ENCODE measurements at regions not wholly inside any gene's neighbourhood (a gene's known extent, or its start where the extent isn't known, plus 50 kb on each side); places are given as distances from the start of the nearest gene placed in this dataset.

DNA sequence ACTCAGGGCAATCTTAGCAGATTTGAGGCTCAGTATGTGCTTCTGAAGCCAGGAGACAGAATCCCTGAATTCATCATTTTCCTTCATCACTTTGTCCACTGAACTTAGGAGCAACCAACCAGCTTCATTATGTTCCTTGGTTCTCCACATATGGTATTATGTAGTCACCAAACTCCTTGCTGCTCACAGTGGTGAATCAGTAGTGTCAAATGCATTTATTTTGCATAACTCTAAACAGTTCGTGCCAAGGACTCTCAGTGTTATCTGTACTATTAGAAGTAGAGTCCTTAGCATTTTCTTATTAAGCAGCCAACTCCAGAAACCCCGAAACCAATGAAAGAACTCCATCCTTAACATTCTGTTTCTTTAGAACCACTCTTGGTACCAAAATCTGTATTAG is 466.9 kb upstream of the RGS6 start:
- DNase-seq (ENCODE audit: low read depth, low spot score) = no peak

DNA sequence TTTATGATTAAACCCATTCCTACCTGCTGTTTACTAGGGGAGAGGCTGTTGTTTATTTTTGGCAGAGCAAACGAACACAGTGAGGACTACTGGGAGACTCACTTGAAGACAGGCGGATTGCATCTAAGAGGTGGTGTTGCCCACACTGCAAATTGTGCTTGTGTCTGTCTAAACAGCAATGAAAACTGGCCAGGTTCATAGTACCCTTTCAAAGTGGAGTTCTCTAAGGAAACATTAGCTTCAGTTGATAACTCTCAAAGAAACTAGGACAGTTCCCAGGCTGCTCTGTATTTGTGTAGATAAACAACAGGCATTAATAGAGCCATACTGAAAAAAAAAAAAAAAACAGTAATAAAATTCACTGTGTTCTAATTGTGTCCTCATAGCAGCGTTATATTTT is 466.0 kb upstream of the RGS6 start:
- no peak for DNase-seq (ENCODE audit: low read depth, low spot score)

DNA sequence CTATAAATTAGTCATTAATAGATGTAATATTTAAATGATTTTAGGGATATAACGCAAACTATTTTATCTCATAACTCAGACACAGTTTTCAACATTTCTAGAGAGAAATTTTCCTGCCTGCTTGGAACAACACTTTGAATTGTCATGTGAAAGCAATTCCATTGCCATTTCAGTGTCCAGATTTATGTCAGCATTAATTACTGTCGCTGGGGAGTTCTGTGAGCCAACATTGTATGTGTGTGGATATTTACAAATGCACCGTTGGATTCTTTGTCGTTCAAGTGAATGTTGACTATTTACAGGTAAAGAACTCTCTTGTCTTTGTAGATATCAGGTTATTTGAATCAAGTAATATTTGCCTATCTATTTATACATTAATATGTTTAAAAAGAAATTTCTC is 465.3 kb upstream of the RGS6 start:
- no peak for DNase-seq (ENCODE audit: low read depth, low spot score)

DNA sequence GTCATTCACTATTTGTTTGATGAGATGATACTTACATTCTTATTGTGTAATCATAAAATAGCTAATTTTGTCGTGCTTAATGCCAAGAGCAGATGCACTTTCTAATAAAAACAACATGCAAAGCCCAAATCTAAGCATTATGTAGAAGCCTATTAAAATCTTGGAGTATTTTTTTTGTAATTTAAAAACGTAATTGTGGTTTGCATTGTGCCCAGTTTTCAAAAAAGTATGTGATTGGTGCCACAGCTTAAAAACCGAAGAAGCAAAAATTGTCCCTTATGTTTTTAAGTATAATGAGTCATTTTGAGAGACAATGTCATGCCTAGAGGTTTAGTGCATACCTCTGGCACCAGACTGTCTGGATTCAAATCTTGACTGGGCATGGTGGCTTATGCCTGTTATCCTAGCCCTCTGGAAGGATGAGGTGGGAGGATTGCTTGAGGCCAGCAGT is 464.8 kb upstream of the RGS6 start:
- DNase-seq (ENCODE audit: low read depth, low spot score) = no peak

DNA sequence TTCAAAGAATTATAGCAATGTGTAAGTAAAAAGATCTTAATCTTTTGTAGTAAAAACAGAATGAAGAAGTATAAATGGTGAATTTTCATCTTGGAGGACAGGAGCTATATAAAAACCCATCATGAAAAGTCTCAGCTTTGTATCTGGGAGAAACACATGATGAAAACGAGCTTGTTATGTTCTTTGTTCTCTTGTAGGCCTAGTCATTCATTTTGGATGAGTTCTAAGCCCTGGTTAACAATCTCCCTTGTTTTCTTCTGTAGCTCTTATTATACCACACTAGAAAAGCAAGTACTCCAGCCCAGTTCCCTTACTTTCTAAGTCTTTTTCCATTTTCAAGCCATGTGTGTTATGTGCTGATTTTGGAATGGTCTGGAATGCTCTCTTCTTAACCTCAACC is 463.5 kb upstream of the RGS6 start:
- no peak for DNase-seq (ENCODE audit: low read depth, low spot score)

DNA sequence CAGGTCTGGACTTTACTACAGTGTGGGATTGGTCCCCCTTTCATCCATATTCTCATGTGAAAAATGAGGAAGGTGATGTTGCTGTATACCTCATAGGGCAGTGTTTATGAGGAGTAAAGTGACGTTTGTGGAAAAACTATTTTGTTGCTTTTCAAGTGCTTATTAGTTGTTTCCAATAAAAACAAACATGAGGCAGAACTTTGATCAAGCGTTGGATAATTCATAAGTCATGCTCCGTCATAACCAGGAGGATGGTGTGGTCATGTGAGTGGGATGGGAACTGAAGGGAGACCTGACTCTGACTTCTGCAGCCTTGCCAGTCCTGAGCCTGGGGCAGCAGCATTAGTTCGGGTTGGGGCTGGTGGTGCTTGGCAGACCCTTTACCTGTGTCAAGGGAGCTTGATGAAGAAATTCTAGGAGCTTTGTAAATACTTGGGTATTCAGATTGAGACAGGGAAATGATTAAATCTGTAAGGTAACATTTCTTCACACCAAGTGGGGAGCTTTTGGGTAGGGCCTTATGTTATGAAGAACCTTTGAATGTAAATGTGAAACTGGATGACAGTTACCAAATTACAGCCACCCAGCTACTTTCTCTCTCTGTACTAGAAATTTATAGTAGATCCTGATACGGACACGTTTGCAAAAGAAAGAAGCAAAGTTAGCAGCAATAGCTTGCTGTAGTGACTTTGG is 462.4 kb upstream of the RGS6 start:
- no peak for DNase-seq (ENCODE audit: low read depth, low spot score)

DNA sequence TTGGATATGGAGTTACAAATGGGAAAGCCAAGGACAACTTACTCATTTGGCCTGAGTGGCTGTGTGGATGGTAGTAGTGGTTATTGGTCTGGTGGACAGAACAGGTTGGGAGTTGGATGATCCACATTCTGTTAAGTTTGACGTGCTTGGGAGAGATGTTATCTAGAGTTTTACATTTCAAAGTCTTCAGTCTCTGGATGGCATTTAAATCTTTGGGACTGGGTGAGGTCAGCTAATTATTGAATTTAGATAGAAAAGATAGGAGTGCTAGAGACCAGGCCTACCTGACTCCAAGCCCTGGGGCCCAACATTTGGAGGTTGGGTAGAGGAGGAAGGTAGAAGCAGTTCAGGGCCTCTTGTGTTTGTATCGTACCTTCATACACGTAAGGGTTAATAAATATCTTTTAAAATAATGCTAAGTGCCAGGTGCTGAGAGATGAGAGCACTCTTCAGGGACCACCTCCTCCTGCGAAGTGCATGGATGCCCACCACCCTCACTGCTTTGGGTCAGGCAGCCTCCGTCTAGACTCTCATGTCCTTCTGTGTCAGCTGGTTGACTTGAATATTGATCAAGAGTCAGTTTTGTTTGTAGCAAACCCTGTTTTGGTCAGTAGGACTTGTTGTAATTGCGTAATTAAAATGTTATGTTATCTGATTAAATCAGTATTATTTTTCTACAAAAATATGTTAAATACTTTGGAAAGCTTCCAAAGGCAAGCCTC is 460.4 kb upstream of the RGS6 start:
- no peak for DNase-seq (ENCODE audit: low read depth, low spot score)

DNA sequence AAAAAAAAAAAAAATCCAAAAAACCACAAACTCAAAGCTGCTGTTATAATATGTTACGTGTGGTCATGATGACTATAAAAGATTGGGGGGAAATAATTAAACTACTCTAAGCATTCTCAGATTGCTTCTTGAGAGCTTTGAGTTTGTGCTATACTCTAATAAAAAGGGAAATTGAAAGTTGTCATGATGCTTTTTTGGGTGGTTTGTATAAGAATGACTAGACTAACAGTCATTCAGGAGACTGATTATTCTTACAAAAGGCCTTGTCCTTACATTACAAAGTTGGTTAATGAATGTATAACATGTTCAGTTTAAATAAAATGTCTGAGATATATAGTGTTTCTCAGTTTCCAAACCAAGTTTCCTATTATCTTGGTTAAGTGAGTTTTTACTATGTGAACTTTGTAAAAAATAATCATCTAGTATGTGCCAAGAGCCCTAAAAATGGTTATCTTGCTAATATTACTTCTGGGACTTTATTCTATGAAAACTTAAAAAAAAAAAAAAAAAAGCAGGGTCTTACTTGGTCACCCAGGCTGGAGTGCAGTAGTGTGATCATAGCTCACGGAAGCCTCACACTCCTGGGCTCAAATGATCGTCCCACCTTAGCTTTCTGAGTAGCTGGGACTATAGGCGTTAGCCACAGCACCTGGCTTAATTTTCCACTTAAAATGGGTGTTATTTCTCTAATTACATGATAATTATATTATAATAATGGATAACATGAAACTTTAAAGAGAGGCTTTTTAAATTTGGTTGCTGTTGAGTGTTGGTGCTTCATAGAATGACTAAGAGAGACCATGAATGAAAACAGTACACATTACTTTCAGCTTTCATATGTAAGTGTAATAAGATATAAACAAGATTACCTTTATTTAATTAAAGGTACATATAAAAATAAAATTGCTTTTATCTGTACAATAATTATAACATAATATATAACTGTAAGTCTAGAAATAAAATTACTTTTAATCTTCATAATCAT is 459.6 kb upstream of the RGS6 start:
- DNase-seq (ENCODE audit: low read depth, low spot score) = no peak

DNA sequence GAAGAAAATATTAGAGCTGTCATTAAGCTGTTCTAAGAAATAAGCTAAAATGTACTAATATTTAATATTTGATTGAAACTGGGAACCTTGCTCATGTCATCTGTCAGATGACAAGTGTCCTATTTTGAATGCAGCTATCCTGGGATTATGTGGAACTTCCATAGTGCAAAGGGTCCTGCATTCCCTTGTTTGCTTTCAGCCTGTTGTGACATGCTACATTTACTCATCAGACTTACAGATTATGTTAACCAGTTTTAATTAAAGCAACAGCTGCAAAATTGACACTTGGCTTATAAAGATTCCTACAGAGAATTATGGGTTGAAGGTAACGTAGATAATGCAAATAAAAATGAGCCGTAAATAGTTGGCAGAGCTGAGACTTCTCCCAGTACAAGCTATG is 458.4 kb upstream of the RGS6 start:
- no peak for DNase-seq (ENCODE audit: low read depth, low spot score)

DNA sequence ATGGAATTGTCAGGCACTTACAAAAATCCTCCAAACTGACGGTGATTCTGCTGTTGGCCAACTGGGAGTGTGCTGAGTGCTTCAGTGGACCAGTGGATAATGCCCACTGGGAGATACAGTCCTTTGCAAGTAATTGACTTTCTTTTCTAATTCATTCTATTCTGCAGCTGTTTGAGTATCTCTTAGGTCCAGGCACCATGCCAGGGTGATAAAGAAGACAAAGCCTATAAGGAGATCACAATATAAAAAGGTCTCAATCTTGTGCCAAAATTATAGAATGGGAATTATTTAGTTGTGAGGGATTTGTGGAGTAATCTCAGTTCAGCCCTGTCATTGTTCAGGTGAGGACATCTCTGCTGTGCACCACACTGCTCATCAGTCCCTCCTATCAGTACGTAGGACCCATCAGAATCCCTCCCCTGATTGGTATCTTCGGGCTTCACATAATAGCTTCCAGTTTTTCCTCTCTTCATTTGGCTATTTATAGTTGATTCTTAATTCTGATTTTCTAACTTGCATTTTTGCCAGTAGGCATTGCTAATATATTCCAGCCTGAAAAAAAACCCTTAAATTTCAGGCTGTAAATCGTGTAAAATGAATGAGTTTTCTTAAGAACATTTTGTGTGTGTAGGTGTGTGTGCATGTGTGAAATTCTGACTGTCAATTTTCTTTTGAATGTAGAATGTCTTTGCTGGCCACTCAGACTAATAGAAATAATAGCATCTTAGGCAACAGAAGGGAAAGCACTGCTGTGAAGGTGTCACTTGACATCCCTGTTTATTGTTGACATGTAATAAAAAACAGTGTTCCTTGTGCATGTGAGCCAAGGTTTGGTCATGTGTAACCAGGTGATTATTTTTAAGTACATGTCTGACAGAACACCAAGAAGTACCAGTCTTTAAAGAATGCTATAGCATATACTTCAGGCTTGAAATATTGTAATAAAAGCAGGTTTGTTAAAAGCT is 457.6 kb upstream of the RGS6 start:
- DNase-seq (ENCODE audit: low read depth, low spot score) = no peak

DNA sequence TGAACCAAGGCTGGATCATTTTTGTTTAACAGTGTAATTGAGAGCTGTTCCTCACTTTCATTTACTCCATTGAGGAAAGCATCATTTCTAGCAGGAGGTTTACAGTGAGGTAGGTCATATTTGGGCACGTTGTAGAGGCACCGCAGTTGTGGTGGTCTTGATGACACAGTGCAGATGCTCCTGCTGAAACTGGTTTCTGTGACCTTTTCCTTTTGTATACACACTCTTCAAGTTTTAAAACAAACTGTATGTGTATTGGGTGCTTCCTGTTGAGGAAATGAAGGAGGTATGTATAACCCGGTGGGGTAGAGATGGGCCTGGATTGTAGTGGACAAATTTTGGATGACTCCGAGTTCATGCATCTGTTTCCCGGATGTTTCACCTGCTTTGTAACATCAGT is 456.3 kb upstream of the RGS6 start:
- DNase-seq (ENCODE audit: low read depth, low spot score) = no peak

DNA sequence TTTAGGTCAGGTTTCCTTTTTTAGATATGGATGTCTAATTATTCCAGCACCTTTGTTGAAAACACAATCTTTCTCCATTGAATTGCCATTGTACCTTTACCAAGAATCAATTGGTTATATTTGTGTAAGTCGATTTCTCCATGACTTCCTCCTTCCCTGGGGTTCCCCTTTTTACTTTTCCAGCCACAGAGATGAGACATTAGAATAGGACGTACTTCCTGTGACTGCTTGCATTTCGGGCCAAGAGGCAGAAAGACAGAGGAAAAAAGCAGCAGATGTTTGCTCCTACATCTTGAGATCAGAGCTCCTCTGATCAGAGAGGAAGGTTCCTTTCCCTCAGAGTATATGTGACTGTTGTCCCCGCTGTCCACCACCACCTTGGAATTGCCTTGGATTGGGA is 453.7 kb upstream of the RGS6 start:
- DNase-seq (ENCODE audit: low read depth, low spot score) = no peak

DNA sequence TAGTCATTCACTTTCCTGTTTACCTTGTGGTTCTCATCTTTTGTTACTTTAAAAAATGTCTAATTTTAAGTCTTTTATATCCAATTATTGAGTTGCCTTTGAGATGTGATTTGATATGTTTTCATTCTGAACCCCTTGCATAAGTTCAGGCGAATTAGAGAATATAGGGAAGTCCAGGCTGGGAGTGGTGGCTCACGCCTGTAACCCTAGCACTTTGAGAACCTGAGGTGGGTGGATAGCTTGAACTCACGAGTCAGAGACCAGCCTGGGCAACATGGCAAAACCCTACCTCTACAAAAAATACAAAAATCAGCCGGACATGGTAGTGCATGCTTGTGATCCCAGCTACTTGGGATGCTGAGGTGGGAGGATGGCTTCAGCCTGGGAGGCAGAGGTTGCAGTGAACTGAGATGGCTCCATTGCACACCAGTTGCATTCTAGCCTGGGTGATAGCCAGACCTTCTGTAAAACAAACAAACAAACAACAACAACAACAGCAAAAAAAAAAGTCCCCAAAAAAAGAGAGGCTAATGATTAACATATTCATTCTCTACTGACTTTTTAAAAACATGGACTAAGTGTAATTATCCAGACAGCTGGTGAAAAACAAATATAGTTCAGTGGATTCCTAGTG is 451.1 kb upstream of the RGS6 start:
- DNase-seq (ENCODE audit: low read depth, low spot score) = no peak

DNA sequence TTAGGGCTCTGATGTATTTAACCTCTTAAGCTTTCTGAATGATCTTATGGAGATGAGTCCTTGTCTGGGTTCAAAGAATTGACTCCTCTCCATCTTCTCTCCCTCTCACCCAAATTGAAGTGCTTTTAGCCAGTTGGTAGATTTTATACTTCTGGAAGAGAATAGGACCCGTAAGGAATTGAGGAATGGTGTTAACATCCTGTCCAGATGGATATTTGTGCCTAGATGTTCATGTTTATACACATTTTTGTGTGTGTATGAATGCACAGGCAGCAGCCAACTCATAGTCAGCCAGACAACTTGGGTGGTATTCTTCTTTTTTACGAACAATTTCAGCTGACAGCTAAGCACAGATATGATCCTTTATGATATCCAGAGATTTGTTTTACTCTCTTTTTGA is 449.6 kb upstream of the RGS6 start:
- no peak for DNase-seq (ENCODE audit: low read depth, low spot score)

DNA sequence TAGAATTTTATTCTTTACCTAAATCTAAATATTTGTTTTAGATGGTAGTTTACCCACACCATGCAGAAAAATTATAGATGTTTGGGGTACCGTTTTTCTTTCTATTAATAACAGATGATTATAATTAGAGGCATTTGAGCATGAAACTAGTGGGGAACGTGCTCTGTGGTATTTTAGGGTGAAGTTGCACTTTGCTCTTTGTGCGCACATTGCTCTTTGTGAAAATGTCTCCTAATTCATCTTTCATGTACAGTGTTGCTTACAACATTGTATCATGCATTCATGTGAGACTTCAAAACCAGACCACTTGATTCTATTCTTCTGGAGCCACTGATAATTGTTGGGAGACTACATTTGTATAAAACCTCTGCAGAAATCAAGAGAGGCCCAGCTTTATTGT is 449.1 kb upstream of the RGS6 start:
- no peak for DNase-seq (ENCODE audit: low read depth, low spot score)

DNA sequence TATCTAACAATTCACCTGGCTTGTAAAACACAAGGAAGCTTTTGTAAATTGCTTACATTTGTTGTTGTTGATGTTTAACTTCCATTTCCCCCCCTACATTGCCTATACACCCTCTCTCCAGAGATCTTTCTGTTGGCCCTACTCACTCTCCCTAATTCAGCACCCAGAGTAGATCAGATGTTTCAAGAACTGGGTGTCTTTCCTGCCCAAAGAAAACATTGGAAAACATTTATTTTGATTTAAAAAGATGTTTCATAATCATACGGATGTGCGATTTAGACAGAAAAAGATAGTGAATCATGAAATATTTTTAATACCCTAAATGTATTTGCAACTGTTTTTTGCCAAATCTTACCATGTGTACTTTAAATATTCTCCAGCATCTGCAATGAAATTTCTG is 446.4 kb upstream of the RGS6 start:
- no peak for DNase-seq (ENCODE audit: low read depth, low spot score)

DNA sequence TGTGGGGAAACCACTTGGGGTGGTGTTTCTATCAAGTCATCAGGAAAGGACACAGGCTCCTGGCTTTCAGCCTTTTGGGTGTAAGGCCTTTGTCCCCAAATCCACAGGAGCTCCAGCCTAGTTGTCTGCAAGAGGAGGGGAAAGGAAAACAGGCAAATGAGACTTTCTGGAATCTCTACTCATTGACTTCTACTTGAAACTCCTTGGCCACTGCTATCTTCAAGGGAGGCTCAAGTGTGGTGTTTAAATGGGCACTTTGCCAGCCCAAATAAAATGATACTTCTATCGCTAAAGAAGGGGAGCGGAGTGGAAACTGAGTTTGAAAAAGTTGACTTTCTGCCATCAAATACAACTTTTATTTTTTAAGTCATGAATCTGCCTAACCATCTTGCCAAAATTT is 445.9 kb upstream of the RGS6 start:
- no peak for DNase-seq (ENCODE audit: low read depth, low spot score)

DNA sequence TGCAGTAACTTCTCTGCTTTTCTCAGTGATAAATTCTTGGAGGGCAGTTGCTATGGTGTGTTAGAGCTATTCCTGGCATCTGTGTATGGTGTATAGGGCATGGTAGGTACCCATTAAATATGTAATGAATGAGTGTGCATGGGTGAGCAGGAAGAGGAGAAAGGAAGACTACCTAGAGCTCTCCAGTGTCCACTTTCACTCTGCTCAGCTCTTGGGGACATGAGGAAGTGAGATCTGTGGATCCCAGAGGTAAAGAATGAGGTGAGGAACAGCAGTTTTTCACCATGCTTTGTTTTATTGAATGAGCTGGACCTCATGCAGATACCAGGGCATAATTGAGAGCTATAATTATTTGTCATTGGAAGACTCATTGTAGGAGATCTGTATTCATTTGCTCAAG is 444.8 kb upstream of the RGS6 start:
- DNase-seq (ENCODE audit: low read depth, low spot score) = no peak

DNA sequence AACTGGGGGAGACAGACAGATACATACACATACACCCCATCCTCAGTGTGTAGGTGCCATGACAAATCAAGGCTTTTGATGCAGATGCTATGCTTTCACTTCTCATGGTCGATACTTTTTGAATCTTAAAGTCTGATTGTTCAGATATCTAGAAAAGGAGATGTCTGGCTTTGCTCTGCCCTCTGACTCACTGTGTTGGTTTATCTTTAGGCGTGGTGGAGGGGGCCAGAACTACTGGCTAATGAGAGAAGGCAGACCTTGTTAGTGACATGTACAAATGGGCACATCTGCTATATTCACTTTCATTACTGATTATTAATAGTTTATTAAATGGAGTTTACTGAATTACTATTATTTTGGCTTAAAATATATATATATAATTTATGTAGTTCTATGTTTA is 444.3 kb upstream of the RGS6 start:
- DNase-seq (ENCODE audit: low read depth, low spot score) = no peak

DNA sequence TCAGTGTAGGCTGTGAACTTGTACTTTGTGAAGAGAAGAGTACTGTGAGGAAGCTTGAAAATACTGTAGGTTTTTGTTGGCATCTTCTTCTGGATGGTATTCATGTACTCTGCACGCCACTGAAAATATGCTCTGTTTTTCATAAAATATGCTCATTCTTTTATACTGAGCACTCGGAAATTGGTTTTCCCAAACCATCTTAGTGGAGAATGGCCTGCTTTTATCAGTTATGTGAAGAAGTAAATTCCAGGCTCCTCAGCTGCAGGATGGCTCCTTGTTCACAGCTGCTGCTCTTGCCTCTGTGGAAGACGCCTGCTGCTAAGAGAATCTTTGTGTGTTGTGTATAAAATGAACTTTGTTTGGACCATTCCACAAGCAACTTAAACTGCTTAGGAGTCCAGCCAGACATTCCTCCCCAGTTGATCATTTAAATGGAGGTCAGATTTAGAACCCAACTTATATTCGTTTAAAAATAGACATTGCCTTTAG is 443.5 kb upstream of the RGS6 start:
- no peak for DNase-seq (ENCODE audit: low read depth, low spot score)

DNA sequence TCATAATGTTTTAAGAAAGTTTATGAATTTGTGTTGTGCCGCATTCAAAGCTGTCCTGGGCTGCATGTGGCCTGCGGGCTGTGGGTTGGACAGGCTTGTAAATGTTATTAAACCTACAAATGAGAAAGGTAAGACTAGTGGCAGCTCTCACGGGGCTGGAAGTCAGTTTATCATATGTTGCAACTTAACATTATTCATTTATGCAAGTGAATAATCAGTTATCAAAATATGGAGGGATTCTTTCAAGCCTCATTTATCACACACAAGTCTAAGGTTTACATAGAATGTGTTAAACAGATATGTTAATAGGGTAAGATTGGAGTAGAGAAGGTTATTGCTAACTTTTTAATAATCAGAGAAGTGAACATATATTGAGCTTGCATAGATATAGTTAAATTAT is 442.5 kb upstream of the RGS6 start:
- DNase-seq (ENCODE audit: low read depth, low spot score) = no peak

All from iPS DF 19.7 (cell line).